ENCODE measurements at regions not wholly inside any gene's neighbourhood (a gene's known extent, or its start where the extent isn't known, plus 50 kb on each side); places are given as distances from the start of the nearest gene placed in this dataset.

DNA sequence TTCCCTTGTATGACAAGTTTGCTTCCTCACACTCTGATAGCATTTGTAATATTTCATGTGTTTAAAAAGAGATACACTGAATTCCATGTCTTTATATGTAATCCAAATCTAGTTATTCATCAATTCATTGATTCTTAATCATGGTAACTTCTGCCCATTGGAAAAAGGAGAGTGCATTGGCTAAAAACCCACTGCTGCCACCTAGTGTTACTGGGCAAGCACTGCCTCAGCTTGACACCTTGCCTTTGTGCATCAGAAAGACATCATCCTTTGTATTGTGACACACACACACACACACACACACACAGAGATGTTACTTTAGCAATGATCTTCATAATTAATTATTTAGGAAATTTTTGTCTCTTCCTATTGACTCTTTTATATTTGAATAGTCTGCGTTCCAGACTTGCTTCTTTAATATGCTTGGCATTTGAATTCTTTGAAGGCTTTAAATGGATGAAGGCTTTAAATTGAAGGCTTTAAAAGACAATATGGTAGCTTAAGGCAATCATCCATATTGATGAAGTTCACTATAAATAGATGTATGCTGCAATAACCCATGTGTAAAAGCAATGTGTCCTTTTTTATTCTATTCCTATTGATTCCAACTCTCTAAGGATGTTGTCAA, 414.2 kb upstream of the CHST9 start:
- FAIRE-seq (no peak), DNase-seq (ENCODE audit: low spot score in 2 of 2) (peak in 1 of 2 donors; percentile 23)

DNA sequence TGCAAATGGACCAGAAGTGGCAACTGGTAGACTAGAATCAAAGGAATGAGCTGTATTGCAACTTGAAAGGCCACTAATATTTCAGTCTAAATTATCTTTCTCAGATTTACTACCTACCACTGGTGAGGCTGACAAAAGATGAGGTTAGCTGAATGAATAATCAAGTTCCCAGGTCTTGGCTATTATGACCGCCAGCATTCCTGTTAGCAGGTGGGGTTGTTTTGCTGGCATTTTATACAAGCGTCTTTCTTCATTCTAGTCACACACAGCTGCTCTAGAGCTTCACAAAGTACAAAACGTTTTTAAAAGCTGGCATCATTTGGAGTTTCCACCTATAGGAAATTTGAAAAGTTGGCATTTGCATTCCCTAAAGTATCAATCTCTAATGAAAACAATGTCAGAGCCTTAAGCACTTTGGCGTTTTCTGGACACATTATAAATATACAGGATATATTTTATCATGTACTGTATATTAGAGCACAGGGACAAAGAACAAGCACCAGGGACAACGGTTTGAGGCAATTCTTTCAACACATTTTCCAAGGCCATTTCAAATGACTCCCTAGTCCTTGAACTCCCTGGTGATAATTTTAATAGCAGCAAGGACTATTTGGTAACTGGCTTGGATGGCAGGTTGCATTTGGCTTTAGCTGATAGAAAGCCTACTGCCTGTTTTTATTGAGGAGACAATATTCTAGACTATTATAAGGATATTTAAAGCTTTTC, 410.2 kb upstream of the CHST9 start:
- FAIRE-seq (no peak), DNase-seq (ENCODE audit: low spot score in 2 of 2) (no peak)

DNA sequence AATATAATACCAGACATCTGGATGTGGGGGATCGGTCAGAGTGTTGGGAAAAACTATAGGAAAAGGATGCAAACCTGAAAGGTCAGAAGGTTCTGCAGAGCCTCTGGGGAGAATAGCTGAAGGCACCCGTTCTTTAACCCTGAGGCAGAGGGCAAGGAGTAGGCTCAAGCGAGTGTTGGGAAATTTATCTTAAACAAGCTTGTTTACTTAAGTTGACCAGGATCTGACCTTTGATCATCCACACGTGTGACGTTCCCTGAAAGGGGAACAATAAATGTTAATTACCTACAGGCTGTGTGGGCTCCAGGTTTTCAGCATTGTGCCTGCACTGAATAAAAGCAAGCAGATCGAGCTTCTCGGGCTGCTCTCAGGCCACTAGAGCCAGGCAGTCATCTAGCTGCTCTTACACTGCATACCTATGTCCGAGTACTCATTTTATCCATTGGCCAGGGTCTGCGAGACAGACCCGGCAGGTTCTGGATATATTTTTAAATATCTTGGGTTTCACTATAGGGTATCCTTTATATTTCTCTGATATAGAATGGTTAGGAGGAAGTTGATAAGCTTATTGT, 400.6 kb upstream of the CHST9 start:
- DNase-seq (ENCODE audit: low spot score in 2 of 2) (no peak), FAIRE-seq (no peak)

GRCh38 chr18:27583466-27583865, 398.4 kb upstream of the CHST9 start:
- DNase-seq (ENCODE audit: low spot score in 2 of 2) (no peak), FAIRE-seq (no peak)

DNA sequence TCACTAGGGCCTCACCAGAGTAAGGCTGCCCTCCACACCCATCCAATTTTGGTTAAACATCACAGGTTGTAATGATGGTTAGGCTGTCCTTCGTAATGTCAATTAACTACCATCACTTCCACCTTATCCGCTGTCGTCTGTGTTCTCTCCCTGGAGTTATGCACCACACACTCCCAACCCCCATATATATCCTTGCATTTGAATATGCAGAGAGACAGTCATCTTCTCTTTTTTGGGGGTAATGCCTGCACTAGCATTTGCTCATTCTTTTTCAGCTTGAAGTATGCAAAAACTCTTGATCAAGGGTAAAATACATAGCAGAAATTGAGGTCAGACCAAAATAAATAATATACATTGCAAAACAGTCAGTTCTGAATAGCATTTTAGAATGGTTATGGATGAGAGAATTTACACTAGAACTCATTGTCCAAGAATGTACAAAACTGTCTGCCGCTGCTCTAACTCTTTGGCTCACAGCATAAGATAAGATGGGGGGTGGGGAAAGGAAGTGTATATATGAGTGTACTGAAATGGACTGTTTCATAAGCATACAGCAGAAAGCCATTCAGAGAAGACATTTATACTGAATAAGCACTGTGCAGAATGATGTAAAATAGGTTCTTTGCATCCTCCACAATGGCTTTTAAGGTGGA, 397.8 kb upstream of the CHST9 start:
- FAIRE-seq = no peak
- no peak for DNase-seq (ENCODE audit: low spot score in 2 of 2)

- no peak for FAIRE-seq
Measured at GRCh38 chr18:27581296-27581904, 396.3 kb upstream of the CHST9 start.

DNA sequence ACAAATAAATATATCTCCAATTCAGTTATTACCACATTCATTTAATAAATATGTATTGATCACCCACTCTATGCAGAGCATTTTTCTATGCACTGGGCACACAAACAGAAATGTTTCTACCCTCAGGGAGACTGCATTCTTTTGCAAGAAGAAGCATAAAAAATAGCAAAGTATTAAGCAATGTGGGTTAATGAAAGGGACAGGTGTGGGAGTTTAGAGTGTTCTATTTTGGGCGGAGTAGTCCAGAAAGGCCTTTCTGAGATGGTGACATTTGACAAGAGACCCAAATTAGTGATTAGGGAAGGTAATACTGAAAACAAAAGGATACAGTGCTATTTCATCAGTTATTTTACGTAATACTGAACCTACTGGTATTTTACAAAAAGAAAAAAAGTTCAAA, 394.3 kb upstream of the CHST9 start:
- DNase-seq (ENCODE audit: low spot score in 2 of 2) (no peak), FAIRE-seq (no peak)

More at GRCh38 chr18:27581296-27581904, 396.3 kb upstream of the CHST9 start:
- DNase-seq (ENCODE audit: low spot score in 2 of 2) = no peak

GRCh38 chr18:27577752-27578151, 392.6 kb upstream of the CHST9 start:
- DNase-seq (ENCODE audit: low spot score in 2 of 2) = no peak
- FAIRE-seq = no peak

DNA sequence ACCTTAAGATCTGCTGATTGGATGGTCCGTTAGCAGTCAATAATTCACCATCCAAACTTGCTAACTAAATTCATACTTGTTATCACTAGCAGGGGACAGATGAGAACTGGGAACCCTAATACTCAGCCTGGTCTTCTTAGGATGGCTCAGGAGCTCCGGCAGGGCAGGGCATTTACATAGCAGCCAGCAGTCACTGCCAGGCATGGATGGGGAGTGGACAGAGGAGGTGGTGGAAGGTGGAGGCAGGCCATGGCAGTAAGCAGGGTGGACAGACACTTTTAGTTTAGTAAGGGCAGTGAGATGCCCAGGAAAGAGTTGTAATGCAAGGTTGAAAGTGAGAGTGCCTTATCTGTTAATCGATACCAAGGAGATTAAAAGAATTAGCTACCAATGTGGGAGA, 392.2 kb upstream of the CHST9 start:
- no peak for FAIRE-seq
- no peak for DNase-seq (ENCODE audit: low spot score in 2 of 2)

GRCh38 chr18:27567434-27567833, 382.3 kb upstream of the CHST9 start:
- FAIRE-seq (no peak), DNase-seq (ENCODE audit: low spot score in 2 of 2) (no peak)

DNA sequence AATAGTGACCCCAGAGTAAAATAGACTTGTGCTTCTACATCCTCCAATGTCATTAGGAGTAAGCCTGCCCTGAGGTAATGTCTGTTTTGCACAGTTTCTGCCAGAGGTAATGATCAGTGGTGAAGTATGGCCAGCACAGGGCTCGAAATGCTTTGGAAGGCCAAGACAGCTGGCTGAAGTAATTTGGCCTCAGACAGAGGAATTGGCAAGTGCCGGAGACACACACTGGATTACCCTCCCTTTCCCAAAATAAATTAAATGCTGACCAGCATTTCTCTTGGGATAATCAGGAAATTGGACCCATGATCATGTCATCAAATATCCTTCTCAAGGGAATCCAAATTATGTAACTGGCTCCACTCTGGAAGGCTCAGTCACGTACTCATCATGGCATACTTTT, 379.0 kb upstream of the CHST9 start:
- FAIRE-seq = no peak
- no peak for DNase-seq (ENCODE audit: low spot score in 2 of 2)

GRCh38 chr18:27558388-27559155, 373.5 kb upstream of the CHST9 start:
- DNase-seq (ENCODE audit: low spot score in 2 of 2) (no peak), FAIRE-seq (no peak)

DNA sequence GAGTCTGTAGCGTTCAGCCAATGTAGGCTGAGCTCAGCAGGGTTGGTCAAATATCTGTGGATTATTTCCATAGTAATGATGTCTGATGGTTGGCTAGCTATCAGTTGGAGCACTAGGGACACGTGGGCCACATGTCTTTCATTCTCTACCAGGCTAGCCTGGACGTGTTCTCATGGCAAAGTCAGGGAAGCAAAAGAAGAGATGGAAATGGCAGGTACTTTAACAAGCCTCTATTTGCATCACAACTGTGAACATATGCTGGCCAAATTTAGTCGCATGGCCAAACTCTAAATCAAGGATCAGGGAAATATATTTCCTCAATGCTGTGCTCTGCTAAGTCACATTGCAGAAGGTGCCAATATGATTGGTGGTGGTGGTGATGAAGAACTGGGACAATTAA, 371.6 kb upstream of the CHST9 start:
- FAIRE-seq = no peak
- DNase-seq (ENCODE audit: low spot score in 2 of 2) = no peak

DNA sequence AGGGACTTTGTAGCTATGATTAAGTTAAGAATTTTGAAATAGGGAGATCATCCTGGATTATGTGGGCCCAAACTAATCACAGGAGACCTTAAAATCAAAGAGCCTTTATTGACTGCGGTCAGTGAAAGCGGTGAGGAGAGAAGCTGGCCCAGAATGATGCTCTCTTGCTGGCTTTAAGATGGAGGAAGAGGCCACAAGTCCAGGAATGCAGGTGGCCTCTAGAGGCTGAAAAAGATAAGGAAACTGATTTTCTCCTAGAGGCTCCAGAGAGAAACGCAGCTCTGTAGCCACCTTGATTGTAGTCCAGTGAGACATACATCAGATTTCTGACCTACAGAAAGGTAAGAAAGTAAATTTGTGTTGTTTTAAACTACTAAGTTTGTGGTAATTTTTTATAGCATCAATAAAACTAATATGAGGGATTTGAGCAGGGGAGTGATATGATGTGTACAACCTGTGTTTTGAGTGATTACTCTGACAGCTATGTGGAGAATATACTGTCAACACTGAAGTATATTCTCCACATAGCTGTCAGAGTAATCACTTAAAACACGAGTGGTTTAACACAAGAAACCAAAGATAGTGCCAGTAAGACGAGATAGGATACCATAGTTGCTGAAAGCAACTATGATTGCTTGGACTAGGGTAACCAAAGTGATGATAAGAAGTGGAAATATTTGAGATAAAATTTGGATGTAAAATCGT, 364.4 kb upstream of the CHST9 start:
- no peak for FAIRE-seq
- DNase-seq (ENCODE audit: low spot score in 2 of 2) = no peak

DNA sequence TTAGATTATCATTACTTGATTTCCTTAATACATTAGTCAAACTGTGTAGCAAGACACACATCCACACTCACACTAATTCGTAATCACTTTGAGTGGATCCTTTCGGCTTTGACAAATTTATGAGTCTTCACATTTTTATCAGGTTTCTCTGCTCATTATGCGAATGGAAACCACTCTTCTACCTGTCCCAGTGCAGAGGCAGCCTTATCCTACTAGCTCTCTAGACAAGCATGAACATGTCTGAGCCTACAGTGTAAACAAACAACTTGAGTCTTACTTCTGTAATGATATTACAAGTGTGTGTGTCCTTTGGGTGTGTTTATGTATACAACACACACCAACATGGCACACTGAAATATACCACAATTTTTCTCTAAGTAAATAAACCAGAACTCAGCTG, 361.9 kb upstream of the CHST9 start:
- DNase-seq (ENCODE audit: low spot score in 2 of 2) = no peak
- no peak for FAIRE-seq

- no peak for FAIRE-seq
- DNase-seq (ENCODE audit: low spot score in 2 of 2) = no peak
Measured at GRCh38 chr18:27544206-27544605, 359.1 kb upstream of the CHST9 start.

DNA sequence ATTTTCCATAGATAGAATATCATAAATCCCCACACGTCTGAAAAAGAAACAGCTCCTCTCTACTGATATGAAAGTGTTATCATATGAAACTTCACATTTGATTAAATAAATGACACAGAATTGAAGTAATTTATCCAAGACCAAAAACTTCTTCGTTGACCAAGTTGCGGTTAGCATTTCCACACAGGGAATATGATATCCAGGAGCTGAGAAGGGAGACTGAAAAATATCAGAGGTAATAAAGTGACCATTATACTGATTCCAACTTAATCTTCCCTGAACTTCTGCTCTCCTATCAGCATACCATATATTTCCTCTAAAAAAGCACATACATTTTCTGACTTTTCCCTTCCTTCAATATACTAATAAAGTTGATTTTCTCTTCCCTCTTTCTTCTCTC, 356.2 kb upstream of the CHST9 start:
- no peak for DNase-seq (ENCODE audit: low spot score in 2 of 2)
- no peak for FAIRE-seq

DNA sequence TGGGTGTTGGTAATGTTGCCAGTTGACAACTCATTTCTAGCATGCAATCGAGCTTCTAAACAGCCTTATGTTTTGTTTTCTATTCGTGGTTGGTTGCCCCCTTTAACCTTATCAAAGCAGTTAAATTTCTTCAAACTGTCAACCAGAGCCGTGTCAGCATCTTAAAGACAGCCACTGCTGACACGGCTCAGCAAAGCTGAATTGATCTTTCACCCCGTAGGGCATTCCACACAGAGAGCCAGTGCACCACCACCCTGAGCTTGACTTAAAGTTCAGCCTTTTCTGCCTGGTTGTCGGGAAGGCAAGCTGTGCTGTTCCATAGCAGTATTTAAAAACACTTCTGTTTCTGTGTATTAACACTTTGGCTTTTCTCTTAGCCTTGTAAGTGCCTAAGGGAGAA, 355.0 kb upstream of the CHST9 start:
- FAIRE-seq = no peak

GRCh38 chr18:27528925-27529521, 343.9 kb upstream of the CHST9 start:
- FAIRE-seq = no peak
- no peak for DNase-seq (ENCODE audit: low spot score in 2 of 2)

More for the DNA sequence above, 355.0 kb upstream of the CHST9 start:
- DNase-seq (ENCODE audit: low spot score in 2 of 2) = no peak
